Stimulated activated memory B cell treated with anti-CD40 and anti-IgM and Interleukin-4, amounts not matched to agents 10 μg/mL and 1 μg/mL and 100 μg/mL, for 72 hours (primary cell): ENCODE measurements at regions not wholly inside any gene's neighbourhood (a gene's known extent, or its start where the extent isn't known, plus 50 kb on each side); places are given as distances from the start of the nearest gene placed in this dataset.

Experiments
- ATAC-seq: fragments of 150-1000 bp; cut with Tn5 transposase; 2 replicates; pipeline ENCODE4 v1.10.0; 2021
- H3K27ac Mint-ChIP-seq: one replicate; pipeline ENCODE4 v1.8.0; 2022; ENCODE audit warnings: mild to moderate bottlenecking, mixed read lengths
- H3K27me3 Mint-ChIP-seq: one replicate; pipeline ENCODE4 v1.8.0; 2022; ENCODE audit warnings: mixed read lengths
- H3K36me3 Mint-ChIP-seq: one replicate; pipeline ENCODE4 v1.8.0; 2022; ENCODE audit warnings: mixed read lengths
- H3K4me1 Mint-ChIP-seq: one replicate; pipeline ENCODE4 v1.8.0; 2022; ENCODE audit warnings: mixed read lengths
- H3K4me3 Mint-ChIP-seq: one replicate; pipeline ENCODE4 v1.8.0; 2022; ENCODE audit warnings: mild to moderate bottlenecking, moderate library complexity, mixed read lengths
- H3K9me3 Mint-ChIP-seq: one replicate; pipeline ENCODE4 v1.8.0; 2022; ENCODE audit warnings: mixed read lengths

DNA sequence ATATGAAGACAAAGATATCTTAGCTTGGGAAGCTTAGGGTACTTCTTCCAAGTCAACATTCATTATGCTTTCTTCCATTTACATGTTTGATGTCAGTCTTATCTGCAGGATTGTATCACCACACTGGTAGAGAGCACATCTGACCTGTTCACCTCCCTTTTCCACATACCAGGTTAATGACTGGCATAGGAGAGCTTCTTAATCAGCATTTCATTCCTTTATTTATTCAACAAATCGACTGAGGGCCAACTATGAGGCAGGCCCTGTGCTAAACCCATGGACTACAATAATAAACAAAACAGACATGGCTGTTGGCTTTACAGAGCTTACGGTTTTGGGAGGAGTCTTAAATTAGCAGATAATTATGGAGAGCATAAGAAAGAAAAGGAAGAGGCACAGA, 378.1 kb upstream of the CDH11 start:
- no peaks in the 10 kb centered on the region for H3K4me1 Mint-ChIP-seq
- no peak overlapping the region for H3K27ac Mint-ChIP-seq
- no peak for ATAC-seq
- no peaks in the 10 kb centered on the region for H3K27me3 Mint-ChIP-seq
- peaks cover 7% of the 10 kb centered on the region for H3K9me3 Mint-ChIP-seq
- H3K4me3 Mint-ChIP-seq = no peak overlapping the region
- no peaks in the 10 kb centered on the region for H3K36me3 Mint-ChIP-seq

DNA sequence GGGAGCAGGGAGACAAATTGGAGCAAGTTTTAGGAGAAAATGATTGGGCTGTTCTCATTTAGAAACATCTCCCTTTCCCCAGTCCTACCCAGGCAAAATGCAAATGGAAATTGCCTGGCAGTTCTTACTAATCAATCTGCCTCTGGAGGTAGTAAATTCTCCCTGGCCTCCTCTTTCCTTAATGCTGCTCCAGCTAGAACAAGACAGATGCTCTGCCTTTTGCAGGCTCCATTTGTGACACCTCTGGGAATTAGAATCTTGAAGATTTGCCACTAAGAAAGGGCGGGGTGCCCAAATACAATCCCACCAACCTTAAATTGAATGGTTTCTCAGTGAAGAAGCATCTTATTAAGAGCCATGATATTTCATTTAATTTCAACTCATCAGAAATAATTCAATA, 377.7 kb upstream of the CDH11 start:
- Mint-ChIP-seq H3K9me3 (peaks cover 7% of the 10 kb centered on the region), H3K27me3 (no peaks in the 10 kb centered on the region), H3K4me1 (no peaks in the 10 kb centered on the region), H3K4me3 (no peak overlapping the region), H3K27ac (no peak overlapping the region), H3K36me3 (no peaks in the 10 kb centered on the region)
- ATAC-seq = no peak

DNA sequence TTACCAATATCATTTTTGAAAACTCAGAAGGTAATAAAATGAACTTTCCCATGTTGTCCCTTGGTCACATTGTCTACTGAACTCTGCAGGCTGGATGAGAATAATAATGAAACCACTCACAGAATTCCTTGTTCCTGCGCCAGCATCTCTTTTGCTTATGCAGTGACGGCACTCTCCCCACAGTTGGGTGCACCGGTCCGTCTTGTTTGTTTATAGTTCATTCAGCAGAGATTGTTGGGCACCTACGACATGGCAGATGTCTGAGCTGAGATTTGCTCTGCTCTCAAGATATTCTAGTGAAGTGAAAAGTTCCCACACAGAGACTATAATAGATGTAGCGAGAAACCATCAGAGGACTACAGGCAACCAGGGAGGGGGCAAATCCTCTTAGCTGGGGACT, 375.7 kb upstream of the CDH11 start:
- Mint-ChIP-seq H3K9me3 (peaks cover 4% of the 10 kb centered on the region), H3K4me3 (no peak overlapping the region), H3K36me3 (no peaks in the 10 kb centered on the region), H3K4me1 (no peaks in the 10 kb centered on the region), H3K27me3 (no peaks in the 10 kb centered on the region), H3K27ac (no peak overlapping the region)
- no peak for ATAC-seq

DNA sequence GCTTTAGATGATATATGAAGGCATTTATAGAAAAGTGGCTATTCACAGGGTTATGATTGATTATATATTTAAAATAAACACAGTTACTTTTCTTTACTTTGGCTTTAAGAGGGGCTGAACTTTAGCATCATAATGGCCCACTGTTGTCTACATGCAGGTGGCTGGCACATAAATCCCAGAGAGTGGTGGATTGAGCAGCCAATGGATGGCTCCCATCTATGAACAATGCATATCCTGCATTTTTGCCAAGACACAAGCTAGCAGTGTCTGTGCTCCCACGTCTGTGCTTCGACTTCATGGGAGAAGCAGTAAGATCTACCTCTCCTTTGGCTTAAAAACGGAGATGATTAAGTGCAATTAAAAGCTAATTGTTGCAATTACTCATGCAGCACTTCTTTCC, 373.2 kb upstream of the CDH11 start:
- no peak overlapping the region for H3K4me3 Mint-ChIP-seq
- H3K36me3 Mint-ChIP-seq = no peaks in the 10 kb centered on the region
- no peak overlapping the region for H3K27ac Mint-ChIP-seq
- H3K9me3 Mint-ChIP-seq = peaks cover 6% of the 10 kb centered on the region
- no peaks in the 10 kb centered on the region for H3K27me3 Mint-ChIP-seq
- no peak for ATAC-seq
- no peaks in the 10 kb centered on the region for H3K4me1 Mint-ChIP-seq

DNA sequence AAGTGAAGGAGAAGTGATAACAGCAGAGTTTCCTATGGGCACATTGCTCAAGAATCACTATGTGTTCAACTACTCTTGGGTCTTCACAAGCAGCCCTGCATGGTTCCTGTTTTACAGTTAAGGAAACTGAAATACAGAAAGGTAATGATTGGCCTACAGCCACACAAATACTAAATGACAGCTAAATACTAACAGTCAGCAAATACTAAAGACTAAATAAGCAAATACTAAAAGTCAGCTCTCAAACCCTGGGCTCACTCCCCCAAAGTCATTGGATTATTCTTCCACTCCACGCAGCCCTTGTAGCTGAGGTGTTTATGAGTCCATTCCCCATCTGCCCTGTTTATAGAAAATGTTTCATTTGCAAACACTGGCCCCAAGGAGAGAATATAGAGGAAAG, 372.7 kb upstream of the CDH11 start:
- Mint-ChIP-seq H3K27ac (no peak overlapping the region), H3K4me1 (no peaks in the 10 kb centered on the region), H3K27me3 (no peaks in the 10 kb centered on the region), H3K9me3 (peaks cover 6% of the 10 kb centered on the region), H3K36me3 (no peaks in the 10 kb centered on the region), H3K4me3 (no peak overlapping the region)
- ATAC-seq = no peak

DNA sequence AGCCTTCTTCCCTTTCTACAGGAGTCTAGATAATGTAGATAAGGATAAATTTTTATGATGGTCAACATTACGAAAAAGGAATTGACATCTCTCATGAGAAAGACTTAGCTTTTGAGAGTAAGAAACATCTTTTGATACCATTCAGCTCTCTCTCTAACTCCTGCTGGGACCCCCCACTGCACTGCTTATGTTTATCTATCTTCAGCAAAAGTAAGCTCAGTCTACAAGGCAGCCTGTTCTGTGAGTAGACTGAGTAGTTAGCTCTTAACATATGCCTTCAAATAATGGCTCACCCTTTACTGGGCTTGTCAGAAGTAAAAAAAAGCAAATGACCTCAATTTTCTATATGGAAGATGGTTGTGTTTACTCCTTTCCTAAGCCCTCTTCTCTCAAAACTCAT, 372.2 kb upstream of the CDH11 start:
- Mint-ChIP-seq H3K36me3 (no peaks in the 10 kb centered on the region), H3K4me1 (no peaks in the 10 kb centered on the region), H3K27me3 (no peaks in the 10 kb centered on the region), H3K27ac (no peak overlapping the region), H3K9me3 (peaks cover 6% of the 10 kb centered on the region), H3K4me3 (no peak overlapping the region)
- no peak for ATAC-seq

DNA sequence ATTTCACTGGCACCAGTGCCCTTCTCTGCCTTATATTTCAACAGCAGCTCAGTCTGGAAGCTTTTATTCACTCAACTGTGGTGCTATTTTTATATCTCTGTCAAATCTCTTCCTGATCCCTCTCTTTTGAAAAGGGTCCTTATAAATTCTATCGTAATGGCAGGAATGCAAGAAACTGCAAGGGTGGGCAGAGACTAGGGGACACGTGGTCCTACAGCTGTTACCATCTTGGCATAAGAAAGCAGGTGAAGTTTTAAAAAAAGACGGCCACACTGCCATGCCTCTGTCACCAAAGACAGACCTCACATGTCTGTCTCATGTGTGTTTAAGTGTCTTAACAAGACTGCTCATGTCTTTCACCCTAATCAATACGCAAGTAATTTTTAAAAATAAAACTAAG, 368.4 kb upstream of the CDH11 start:
- H3K36me3 Mint-ChIP-seq = no peaks in the 10 kb centered on the region
- no peaks in the 10 kb centered on the region for H3K27me3 Mint-ChIP-seq
- no peak overlapping the region for H3K27ac Mint-ChIP-seq
- no peak overlapping the region for H3K4me3 Mint-ChIP-seq
- peaks cover 2% of the 10 kb centered on the region for H3K9me3 Mint-ChIP-seq
- ATAC-seq = no peak
- H3K4me1 Mint-ChIP-seq = no peaks in the 10 kb centered on the region

DNA sequence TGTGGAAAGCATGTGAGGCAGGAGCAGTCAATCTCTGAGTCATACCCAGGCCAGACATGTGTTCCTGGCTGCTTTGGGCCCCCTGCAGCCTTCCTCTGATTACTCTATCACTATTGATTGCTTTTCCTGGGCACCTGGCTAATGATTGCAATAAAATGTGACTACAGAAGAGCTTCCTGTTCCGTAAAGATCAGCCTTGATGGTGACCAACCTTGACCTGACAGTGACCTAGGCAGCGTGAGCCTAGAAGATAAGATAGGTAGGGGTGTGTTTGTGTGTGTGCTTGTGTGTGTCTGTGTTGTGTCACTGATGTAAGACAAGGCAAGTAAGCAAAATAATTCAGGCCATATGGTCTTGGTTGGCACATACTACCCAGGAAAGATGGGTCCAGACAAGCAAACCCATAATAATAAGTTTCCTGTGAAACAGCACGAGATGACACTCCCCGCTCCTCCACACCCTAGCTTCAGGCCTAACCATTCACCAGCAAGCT, 367.7 kb upstream of the CDH11 start:
- ATAC-seq = no peak
- Mint-ChIP-seq H3K9me3 (peaks cover 2% of the 10 kb centered on the region), H3K4me3 (no peak overlapping the region), H3K27ac (no peak overlapping the region), H3K27me3 (no peaks in the 10 kb centered on the region), H3K4me1 (no peaks in the 10 kb centered on the region), H3K36me3 (no peaks in the 10 kb centered on the region)

DNA sequence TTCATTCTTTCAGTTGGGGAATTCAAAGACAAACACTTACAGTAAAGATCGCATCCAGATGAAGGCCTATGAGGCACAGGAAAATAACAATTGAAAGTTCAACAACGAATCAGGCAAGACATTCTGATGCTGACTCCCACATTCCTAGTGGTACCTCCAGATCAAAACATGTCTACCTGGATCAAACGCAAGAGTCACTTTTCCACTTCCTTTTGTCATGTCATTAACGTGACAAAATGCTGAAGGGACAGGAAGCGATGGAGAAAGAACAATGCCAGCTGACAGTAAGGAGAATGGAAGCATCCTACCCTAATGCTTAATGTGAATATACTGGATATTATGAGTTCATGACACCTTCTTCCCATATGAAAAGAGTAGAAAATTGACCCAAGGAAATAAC, 365.4 kb upstream of the CDH11 start:
- no peak for ATAC-seq
- H3K27me3 Mint-ChIP-seq = no peaks in the 10 kb centered on the region
- H3K4me3 Mint-ChIP-seq = no peak overlapping the region
- H3K36me3 Mint-ChIP-seq = no peaks in the 10 kb centered on the region
- H3K27ac Mint-ChIP-seq = no peak overlapping the region
- no peaks in the 10 kb centered on the region for H3K4me1 Mint-ChIP-seq
- H3K9me3 Mint-ChIP-seq = peaks cover 2% of the 10 kb centered on the region

DNA sequence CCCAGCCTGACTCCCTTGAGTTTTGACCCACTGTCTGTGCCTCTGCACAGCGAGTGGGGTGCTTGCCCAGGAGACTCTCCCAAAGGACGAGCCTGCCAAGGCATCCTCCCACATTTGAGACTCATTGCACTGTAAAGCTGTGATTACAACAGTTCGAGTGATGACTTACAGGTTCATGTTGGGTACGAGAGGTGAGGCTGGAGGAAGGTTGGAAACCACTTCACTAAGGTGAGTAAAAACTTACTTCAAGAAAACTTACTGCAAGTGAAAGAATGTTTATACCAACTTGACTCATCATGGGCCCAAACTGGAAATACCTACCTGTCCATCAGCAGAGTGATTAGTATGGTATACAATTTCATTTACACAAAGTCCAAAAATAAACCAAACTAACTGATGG, 360.1 kb upstream of the CDH11 start:
- H3K27me3 Mint-ChIP-seq = no peaks in the 10 kb centered on the region

DNA sequence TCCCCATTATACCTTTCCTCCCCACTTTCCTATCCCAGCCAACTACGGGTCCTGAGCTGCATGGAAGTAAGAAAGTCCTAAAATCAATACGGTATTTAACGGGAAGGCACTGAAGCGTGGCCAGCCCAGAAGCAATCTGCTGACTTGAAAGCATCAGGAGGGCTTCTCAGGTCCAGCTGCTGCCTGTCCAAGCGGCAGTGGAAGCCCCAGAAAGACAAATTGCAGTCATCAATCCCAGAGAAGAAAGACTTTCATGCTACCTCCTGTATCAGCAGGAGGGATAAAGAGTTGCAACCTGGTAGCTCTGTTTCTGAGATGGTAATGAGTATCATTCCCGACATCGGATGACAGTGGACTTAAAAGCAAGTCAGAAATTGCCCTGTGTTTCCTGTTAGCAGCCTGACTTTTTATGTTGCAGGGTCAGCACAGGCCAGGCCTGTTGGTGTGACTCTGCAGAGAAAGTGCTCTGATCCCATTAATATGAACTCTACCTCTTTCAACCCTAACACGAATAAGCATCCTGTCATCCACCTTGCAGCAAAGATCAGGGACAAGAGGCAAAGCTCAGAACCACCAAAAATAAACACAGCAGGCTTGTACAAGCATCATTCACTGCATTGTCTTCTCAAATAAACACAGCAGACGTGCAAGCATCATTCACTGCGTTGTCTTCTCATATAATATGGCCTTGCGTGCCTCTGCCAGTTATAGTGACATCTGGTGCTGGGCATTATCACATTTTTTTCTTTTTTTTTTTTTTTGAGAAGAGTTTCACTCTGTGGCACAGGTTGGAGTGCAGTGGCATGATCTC, 358.6 kb upstream of the CDH11 start:
- Mint-ChIP-seq H3K27ac (no peak overlapping the region), H3K9me3 (peaks cover 3% of the 10 kb centered on the region), H3K27me3 (no peaks in the 10 kb centered on the region), H3K4me3 (no peak overlapping the region), H3K4me1 (no peaks in the 10 kb centered on the region), H3K36me3 (no peaks in the 10 kb centered on the region)
- ATAC-seq = no peak

More for the DNA sequence above, 360.1 kb upstream of the CDH11 start:
- peak; percentile 24 for ATAC-seq
- no peak overlapping the region for H3K27ac Mint-ChIP-seq
- no peaks in the 10 kb centered on the region for H3K36me3 Mint-ChIP-seq
- no peaks in the 10 kb centered on the region for H3K4me1 Mint-ChIP-seq
- peaks cover 1% of the 10 kb centered on the region for H3K9me3 Mint-ChIP-seq
- H3K4me3 Mint-ChIP-seq = no peak overlapping the region

DNA sequence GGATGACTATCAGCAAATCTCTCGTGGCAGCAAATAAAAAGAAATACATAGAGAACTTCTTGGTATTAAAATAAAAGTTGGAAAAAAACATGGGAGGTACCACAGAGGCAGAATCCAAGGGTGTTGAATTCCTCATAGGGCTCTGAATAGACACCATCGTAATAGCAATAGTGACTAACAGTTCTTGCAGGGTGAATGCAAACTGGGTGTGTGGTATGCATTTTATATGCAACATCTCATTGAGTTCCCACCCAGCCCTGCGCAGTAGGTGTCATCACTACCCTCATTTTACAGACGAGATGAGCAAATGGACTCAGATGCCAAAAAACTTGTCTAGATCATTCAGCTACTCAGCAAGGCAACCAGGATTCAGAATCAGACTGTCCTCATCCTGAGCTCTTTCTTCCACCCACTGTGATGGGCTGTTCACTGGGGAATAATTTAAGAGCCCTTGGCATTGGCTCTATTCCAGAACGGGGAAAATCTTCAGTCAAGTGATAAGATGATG, 354.6 kb upstream of the CDH11 start:
- no peak overlapping the region for H3K27ac Mint-ChIP-seq
- no peak overlapping the region for H3K4me3 Mint-ChIP-seq
- H3K27me3 Mint-ChIP-seq = no peaks in the 10 kb centered on the region
- no peaks in the 10 kb centered on the region for H3K4me1 Mint-ChIP-seq
- no peak for ATAC-seq
- no peaks in the 10 kb centered on the region for H3K36me3 Mint-ChIP-seq
- peaks cover 3% of the 10 kb centered on the region for H3K9me3 Mint-ChIP-seq

DNA sequence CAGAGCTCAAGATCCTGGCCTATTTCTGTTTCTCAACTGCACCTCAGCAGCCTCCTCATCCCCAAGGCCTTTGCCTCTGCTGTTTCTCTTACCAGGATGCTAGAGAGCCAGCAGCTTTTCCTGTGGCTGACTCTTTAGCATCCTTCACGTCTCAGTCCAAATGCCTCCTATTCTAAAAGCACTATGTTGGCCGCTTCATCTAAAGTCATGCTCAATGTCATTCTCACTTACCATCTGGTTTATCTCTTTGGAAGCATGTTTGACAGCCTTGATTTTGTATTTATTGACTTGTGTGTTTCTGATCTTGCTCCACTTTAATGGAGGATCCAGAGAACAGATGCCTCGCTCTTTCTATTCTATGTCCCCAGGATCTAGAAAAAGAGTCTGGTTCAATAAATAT, 351.8 kb upstream of the CDH11 start:
- no peak overlapping the region for H3K4me3 Mint-ChIP-seq

DNA sequence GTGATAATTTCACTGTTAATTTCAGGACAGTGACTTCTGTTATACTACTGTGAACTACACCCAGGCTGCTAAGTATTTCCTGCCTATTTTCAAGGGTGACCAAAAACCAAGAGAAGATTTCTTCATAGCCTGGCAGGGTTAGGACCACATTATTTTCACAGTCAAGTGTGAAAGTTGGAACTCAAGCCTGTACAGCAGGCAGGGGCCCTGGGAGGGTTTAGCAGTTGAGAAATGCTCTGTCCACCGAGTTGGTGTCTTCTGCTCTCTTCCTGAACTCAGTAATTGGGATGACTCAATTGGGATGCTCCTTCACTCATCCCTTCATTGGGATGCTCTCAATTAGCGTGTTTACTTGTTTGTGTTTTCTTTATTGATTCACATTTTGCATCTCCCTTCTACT, 347.3 kb upstream of the CDH11 start:
- H3K4me3 Mint-ChIP-seq = no peak overlapping the region
- H3K9me3 Mint-ChIP-seq = peaks cover 3% of the 10 kb centered on the region
- no peaks in the 10 kb centered on the region for H3K36me3 Mint-ChIP-seq
- H3K27me3 Mint-ChIP-seq = no peaks in the 10 kb centered on the region
- H3K4me1 Mint-ChIP-seq = no peaks in the 10 kb centered on the region
- no peak overlapping the region for H3K27ac Mint-ChIP-seq
- ATAC-seq = no peak

More for the DNA sequence above, 351.8 kb upstream of the CDH11 start:
- no peak overlapping the region for H3K27ac Mint-ChIP-seq
- ATAC-seq = no peak
- H3K9me3 Mint-ChIP-seq = peaks cover 3% of the 10 kb centered on the region
- H3K27me3 Mint-ChIP-seq = no peaks in the 10 kb centered on the region
- H3K36me3 Mint-ChIP-seq = no peaks in the 10 kb centered on the region
- H3K4me1 Mint-ChIP-seq = no peaks in the 10 kb centered on the region

DNA sequence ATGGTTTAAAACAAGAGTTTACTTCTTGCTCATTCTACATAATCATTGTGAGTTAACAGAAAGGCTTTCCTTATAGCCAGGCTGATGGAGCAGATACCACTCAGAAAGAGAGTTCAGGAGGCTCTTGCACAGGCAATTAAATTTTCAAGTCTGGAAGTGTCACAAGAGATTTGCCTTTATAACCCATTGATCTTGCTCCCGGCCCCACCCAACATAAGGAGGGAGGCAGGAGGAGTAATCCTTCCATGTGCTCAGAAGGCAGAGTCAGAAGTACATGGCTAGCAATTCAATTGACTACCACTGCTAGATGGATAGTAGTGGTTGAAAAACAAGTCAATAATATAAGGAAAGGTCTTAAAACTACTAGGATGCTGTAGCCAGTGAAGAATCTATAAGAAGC, 346.3 kb upstream of the CDH11 start:
- H3K27ac Mint-ChIP-seq = no peak overlapping the region
- no peak overlapping the region for H3K4me3 Mint-ChIP-seq
- H3K27me3 Mint-ChIP-seq = no peaks in the 10 kb centered on the region
- H3K9me3 Mint-ChIP-seq = peaks cover 3% of the 10 kb centered on the region
- no peak for ATAC-seq
- no peaks in the 10 kb centered on the region for H3K4me1 Mint-ChIP-seq
- no peaks in the 10 kb centered on the region for H3K36me3 Mint-ChIP-seq

DNA sequence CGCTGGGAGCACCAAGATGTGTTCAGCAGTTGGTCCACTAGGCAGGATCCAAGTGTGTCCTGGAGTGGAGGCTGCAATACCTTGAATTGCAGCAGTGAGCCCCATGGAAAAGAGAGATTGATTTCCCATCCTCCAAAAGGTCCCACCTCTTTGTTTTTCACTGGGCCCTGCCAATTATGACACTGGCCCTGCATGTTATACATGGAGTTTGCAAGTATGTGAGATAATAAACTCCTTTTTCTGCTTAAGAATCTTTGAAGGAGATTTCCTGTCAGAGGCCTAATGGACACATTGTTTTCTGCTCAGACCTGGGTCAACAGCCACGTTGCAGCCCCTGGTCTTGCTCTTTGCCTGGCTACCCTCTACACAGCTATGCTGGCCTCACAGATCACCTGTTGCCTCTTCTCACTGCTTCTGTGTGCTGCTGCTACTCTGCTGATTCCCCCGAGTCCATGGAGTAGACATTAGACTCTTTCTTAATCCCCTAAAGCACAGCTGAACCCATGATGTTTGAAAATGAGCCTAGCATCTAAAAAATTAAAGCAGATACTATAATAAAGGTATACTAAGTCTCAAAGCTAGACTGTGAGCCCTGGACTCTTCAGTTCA, 341.9 kb upstream of the CDH11 start:
- no peaks in the 10 kb centered on the region for H3K4me1 Mint-ChIP-seq

More for the DNA sequence above, 341.9 kb upstream of the CDH11 start:
- H3K27me3 Mint-ChIP-seq = no peaks in the 10 kb centered on the region
- ATAC-seq = no peak
- no peaks in the 10 kb centered on the region for H3K36me3 Mint-ChIP-seq
- H3K27ac Mint-ChIP-seq = no peak overlapping the region
- H3K9me3 Mint-ChIP-seq = peaks cover 3% of the 10 kb centered on the region
- no peak overlapping the region for H3K4me3 Mint-ChIP-seq
